ENCODE measurements at regions not wholly inside any gene's neighbourhood (a gene's known extent, or its start where the extent isn't known, plus 50 kb on each side); places are given as distances from the start of the nearest gene placed in this dataset.

- TF ChIP-seq POLR2A (IDR thresholded peaks at IDR 0.05; ENCODE audit: low read depth, low read length) (no peak), MYC (IDR thresholded peaks at IDR 0.05; ENCODE audit: low read depth, low read length) (no peak), POLR2AphosphoS5 (IDR thresholded peaks at IDR 0.05; ENCODE audit: insufficient read depth, low read depth, low read length) (no peak), EZH2 (IDR thresholded peaks at IDR 0.05; ENCODE audit: borderline replicate concordance, low read depth, low read length, severe bottlenecking) (no peak), FOS (IDR thresholded peaks at IDR 0.05; ENCODE audit: borderline replicate concordance, insufficient read depth, low read length) (no peak)
- TF ChIP-seq, protein P1, sequence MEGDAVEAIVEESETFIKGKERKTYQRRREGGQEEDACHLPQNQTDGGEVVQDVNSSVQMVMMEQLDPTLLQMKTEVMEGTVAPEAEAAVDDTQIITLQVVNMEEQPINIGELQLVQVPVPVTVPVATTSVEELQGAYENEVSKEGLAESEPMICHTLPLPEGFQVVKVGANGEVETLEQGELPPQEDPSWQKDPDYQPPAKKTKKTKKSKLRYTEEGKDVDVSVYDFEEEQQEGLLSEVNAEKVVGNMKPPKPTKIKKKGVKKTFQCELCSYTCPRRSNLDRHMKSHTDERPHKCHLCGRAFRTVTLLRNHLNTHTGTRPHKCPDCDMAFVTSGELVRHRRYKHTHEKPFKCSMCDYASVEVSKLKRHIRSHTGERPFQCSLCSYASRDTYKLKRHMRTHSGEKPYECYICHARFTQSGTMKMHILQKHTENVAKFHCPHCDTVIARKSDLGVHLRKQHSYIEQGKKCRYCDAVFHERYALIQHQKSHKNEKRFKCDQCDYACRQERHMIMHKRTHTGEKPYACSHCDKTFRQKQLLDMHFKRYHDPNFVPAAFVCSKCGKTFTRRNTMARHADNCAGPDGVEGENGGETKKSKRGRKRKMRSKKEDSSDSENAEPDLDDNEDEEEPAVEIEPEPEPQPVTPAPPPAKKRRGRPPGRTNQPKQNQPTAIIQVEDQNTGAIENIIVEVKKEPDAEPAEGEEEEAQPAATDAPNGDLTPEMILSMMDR (IDR thresholded peaks at IDR 0.05; ENCODE audit: extremely low read depth in 1 of 2, insufficient read depth in 1 of 2, low read depth in 1 of 2, low read length in 2 of 2): no peak
- TF ChIP-seq, protein P2, sequence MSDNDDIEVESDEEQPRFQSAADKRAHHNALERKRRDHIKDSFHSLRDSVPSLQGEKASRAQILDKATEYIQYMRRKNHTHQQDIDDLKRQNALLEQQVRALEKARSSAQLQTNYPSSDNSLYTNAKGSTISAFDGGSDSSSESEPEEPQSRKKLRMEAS (IDR thresholded peaks at IDR 0.05; ENCODE audit: insufficient read depth, insufficient read length): no peak
These were observed 1661.8 kb upstream of the SPRY2 start for GRCh38 chr13:82002710-82003109.

Data from endothelial cell of umbilical vein (primary cell).